SU-DHL-6 (cell line): ENCODE measurements at regions not wholly inside any gene's neighbourhood (a gene's known extent, or its start where the extent isn't known, plus 50 kb on each side); places are given as distances from the start of the nearest gene placed in this dataset.

ENCODE experiments used
- EZH2phosphoT487 ChIP-seq: fragments of 200-600 bp; sonication (generic), shearing (Covaris generic); conservative IDR thresholded peaks from 2 replicates; pipeline ENCODE4 v1.6.1; 2018; ENCODE audit warnings: mild to moderate bottlenecking, antibody characterized with exemption, low read length, moderate library complexity, mixed read lengths
- TF ChIP-seq, protein P1 (sequence below): fragments of 200-600 bp; sonication (generic); IDR thresholded peaks from one replicate; pipeline ENCODE4 v1.5.1; 2017; ENCODE audit warnings: antibody characterized with exemption, mild to moderate bottlenecking, low read length, moderate library complexity; ENCODE audit not compliant: insufficient read depth, poor library complexity, severe bottlenecking

DNA sequence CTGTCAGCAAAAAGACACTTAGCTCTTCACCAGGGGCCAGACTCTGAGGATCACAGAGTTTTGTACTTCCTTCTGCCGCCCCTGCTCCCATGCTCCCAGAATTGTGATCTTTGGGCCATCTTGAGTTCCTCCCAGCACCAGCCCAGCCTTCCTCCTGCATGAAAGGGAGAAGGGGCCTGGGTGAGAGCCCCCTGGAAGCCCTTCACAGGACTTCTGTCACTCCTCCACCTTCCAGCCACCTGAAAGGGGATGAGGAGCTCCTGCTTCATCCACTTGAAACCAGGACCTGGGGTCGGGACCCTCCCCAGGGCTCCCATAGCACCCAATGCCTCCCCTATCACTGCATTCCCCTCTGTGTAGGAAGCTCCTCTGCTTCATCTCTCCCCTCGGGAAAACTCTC lies 174.2 kb downstream of the BUD13 start:
- TF ChIP-seq EZH2phosphoT487, result no peak
- TF ChIP-seq, protein P1, sequence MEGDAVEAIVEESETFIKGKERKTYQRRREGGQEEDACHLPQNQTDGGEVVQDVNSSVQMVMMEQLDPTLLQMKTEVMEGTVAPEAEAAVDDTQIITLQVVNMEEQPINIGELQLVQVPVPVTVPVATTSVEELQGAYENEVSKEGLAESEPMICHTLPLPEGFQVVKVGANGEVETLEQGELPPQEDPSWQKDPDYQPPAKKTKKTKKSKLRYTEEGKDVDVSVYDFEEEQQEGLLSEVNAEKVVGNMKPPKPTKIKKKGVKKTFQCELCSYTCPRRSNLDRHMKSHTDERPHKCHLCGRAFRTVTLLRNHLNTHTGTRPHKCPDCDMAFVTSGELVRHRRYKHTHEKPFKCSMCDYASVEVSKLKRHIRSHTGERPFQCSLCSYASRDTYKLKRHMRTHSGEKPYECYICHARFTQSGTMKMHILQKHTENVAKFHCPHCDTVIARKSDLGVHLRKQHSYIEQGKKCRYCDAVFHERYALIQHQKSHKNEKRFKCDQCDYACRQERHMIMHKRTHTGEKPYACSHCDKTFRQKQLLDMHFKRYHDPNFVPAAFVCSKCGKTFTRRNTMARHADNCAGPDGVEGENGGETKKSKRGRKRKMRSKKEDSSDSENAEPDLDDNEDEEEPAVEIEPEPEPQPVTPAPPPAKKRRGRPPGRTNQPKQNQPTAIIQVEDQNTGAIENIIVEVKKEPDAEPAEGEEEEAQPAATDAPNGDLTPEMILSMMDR, result no peak
